ENCODE measurements at regions not wholly inside any gene's neighbourhood (a gene's known extent, or its start where the extent isn't known, plus 50 kb on each side); places are given as distances from the start of the nearest gene placed in this dataset.

DNA sequence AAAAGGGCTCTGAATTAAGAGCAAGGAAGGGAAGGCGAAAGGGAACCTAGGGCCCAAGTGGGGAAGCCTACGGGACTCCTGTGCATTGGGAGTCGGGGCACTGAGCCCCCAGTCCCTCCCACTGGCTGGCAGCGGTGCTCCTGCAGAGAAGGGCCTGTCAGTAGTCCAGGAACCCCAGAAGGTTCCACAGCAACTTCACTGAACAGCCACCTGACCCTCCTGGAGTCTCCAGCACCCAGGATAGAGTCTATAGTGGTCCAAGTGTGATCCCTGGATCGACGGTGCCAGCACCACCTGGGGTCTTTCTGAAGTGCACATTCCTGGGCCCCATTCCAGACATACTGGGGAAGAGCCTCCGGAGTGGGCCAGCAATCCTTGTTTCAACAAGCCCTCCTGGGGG lies 100.0 kb upstream of the B3GAT1 start:
- Histone ChIP-seq H3K4me3 (no peak overlapping the region), H4K20me1 (replicated peaks; ENCODE audit: control insufficient read depth, insufficient read depth, low read length) (no peaks in the 10 kb centered on the region), H3K9me1 (ENCODE audit: control insufficient read depth, insufficient read depth, low read length) (no peaks in the 10 kb centered on the region), H3K27ac (ENCODE audit: extremely low read depth, low read depth, low read length) (no peak overlapping the region), H2AFZ (ENCODE audit: low read depth, low read length) (no peak overlapping the region), H3K9ac (ENCODE audit: insufficient read depth in 1 of 2, low read depth in 2 of 2, low read length in 2 of 2) (no peak overlapping the region), H3K27me3 (ENCODE audit: control insufficient read depth in 2 of 2, insufficient read depth in 2 of 2, low read length in 2 of 2) (peaks cover 19 to 84% of the 10 kb centered on the region in 2 experiments; a peak in 4 of 5 replicates), H3K79me2 (ENCODE audit: control insufficient read depth, insufficient read depth, low read length) (no peaks in the 10 kb centered on the region), H3K36me3 (ENCODE audit: control insufficient read depth, insufficient read depth, low read length) (no peaks in the 10 kb centered on the region), H3K4me1 (replicated peaks in 1 of 2; ENCODE audit: control insufficient read depth in 2 of 2, insufficient read depth in 2 of 2, low read length in 2 of 2) (no peaks in the 10 kb centered on the region), H3K9me3 (replicated peaks; ENCODE audit: control insufficient read depth, insufficient read depth, low read depth, low read length) (no peaks in the 10 kb centered on the region), H3K4me2 (ENCODE audit: insufficient read depth, low read length) (no peak overlapping the region)
- 0% methylated on average over 7 of the region's 7 CpGs for WGBS (ENCODE audit: insufficient coverage, low coverage, missing lambda C conversion rate)
- BruUV-seq (replicated peaks) = no TSS peak
- ATAC-seq (no peak), DNase-seq (ENCODE audit: extremely low read depth in 1 of 4, low spot score in 3 of 4) (no peak), FAIRE-seq (no peak)
- ChIA-PET POLR2A (no interaction called here), CTCF (ENCODE audit: low intra/inter-chr PET ratio) (no interaction called here)
- intact Hi-C loops (cut with micrococcal nuclease) (no loop called here), in situ Hi-C loops (cut with MboI) (no loop called here)
- TF ChIP-seq GTF2A2 (tag; IDR thresholded peaks at IDR 0.05) = no peak
- TF ChIP-seq SOX6 (IDR thresholded peaks at IDR 0.05) = no peak
- TF ChIP-seq ZNF197 (CRISPR knock-in tag; IDR thresholded peaks at IDR 0.05; ENCODE audit: low read depth) = no peak
- TF ChIP-seq, protein P1, sequence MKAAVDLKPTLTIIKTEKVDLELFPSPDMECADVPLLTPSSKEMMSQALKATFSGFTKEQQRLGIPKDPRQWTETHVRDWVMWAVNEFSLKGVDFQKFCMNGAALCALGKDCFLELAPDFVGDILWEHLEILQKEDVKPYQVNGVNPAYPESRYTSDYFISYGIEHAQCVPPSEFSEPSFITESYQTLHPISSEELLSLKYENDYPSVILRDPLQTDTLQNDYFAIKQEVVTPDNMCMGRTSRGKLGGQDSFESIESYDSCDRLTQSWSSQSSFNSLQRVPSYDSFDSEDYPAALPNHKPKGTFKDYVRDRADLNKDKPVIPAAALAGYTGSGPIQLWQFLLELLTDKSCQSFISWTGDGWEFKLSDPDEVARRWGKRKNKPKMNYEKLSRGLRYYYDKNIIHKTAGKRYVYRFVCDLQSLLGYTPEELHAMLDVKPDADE (conservative IDR thresholded peaks at IDR 0.05; ENCODE audit: control insufficient read depth, low read depth, low read length) = no peak
- no peak for TF ChIP-seq CBFA2T3 (IDR thresholded peaks at IDR 0.05)
- TF ChIP-seq KDM1A (IDR thresholded peaks at IDR 0.05) = no peak
- TF ChIP-seq RB1 (IDR thresholded peaks at IDR 0.05; ENCODE audit: low read depth) = no peak
- TF ChIP-seq ZBED1 (IDR thresholded peaks at IDR 0.05) = no peak
- TF ChIP-seq ZNF133 (CRISPR knock-in tag; IDR thresholded peaks at IDR 0.05) = no peak
- no peak for TF ChIP-seq TCFL5 (CRISPR knock-in tag; conservative IDR thresholded peaks at IDR 0.05)
- TF ChIP-seq, protein P2, sequence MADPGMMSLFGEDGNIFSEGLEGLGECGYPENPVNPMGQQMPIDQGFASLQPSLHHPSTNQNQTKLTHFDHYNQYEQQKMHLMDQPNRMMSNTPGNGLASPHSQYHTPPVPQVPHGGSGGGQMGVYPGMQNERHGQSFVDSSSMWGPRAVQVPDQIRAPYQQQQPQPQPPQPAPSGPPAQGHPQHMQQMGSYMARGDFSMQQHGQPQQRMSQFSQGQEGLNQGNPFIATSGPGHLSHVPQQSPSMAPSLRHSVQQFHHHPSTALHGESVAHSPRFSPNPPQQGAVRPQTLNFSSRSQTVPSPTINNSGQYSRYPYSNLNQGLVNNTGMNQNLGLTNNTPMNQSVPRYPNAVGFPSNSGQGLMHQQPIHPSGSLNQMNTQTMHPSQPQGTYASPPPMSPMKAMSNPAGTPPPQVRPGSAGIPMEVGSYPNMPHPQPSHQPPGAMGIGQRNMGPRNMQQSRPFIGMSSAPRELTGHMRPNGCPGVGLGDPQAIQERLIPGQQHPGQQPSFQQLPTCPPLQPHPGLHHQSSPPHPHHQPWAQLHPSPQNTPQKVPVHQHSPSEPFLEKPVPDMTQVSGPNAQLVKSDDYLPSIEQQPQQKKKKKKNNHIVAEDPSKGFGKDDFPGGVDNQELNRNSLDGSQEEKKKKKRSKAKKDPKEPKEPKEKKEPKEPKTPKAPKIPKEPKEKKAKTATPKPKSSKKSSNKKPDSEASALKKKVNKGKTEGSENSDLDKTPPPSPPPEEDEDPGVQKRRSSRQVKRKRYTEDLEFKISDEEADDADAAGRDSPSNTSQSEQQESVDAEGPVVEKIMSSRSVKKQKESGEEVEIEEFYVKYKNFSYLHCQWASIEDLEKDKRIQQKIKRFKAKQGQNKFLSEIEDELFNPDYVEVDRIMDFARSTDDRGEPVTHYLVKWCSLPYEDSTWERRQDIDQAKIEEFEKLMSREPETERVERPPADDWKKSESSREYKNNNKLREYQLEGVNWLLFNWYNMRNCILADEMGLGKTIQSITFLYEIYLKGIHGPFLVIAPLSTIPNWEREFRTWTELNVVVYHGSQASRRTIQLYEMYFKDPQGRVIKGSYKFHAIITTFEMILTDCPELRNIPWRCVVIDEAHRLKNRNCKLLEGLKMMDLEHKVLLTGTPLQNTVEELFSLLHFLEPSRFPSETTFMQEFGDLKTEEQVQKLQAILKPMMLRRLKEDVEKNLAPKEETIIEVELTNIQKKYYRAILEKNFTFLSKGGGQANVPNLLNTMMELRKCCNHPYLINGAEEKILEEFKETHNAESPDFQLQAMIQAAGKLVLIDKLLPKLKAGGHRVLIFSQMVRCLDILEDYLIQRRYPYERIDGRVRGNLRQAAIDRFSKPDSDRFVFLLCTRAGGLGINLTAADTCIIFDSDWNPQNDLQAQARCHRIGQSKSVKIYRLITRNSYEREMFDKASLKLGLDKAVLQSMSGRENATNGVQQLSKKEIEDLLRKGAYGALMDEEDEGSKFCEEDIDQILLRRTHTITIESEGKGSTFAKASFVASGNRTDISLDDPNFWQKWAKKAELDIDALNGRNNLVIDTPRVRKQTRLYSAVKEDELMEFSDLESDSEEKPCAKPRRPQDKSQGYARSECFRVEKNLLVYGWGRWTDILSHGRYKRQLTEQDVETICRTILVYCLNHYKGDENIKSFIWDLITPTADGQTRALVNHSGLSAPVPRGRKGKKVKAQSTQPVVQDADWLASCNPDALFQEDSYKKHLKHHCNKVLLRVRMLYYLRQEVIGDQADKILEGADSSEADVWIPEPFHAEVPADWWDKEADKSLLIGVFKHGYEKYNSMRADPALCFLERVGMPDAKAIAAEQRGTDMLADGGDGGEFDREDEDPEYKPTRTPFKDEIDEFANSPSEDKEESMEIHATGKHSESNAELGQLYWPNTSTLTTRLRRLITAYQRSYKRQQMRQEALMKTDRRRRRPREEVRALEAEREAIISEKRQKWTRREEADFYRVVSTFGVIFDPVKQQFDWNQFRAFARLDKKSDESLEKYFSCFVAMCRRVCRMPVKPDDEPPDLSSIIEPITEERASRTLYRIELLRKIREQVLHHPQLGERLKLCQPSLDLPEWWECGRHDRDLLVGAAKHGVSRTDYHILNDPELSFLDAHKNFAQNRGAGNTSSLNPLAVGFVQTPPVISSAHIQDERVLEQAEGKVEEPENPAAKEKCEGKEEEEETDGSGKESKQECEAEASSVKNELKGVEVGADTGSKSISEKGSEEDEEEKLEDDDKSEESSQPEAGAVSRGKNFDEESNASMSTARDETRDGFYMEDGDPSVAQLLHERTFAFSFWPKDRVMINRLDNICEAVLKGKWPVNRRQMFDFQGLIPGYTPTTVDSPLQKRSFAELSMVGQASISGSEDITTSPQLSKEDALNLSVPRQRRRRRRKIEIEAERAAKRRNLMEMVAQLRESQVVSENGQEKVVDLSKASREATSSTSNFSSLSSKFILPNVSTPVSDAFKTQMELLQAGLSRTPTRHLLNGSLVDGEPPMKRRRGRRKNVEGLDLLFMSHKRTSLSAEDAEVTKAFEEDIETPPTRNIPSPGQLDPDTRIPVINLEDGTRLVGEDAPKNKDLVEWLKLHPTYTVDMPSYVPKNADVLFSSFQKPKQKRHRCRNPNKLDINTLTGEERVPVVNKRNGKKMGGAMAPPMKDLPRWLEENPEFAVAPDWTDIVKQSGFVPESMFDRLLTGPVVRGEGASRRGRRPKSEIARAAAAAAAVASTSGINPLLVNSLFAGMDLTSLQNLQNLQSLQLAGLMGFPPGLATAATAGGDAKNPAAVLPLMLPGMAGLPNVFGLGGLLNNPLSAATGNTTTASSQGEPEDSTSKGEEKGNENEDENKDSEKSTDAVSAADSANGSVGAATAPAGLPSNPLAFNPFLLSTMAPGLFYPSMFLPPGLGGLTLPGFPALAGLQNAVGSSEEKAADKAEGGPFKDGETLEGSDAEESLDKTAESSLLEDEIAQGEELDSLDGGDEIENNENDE (IDR thresholded peaks at IDR 0.05; ENCODE audit: low read depth, low read length) = no peak
- TF ChIP-seq GATAD2A (IDR thresholded peaks at IDR 0.05) = no peak
- TF ChIP-seq TBP (optimal IDR thresholded peaks at IDR 0.05; ENCODE audit: low read depth, low read length) = no peak
- no peak for TF ChIP-seq ZNF316 (IDR thresholded peaks at IDR 0.05)
